ENCODE measurements at regions not wholly inside any gene's neighbourhood (a gene's known extent, or its start where the extent isn't known, plus 50 kb on each side); places are given as distances from the start of the nearest gene placed in this dataset.

DNA sequence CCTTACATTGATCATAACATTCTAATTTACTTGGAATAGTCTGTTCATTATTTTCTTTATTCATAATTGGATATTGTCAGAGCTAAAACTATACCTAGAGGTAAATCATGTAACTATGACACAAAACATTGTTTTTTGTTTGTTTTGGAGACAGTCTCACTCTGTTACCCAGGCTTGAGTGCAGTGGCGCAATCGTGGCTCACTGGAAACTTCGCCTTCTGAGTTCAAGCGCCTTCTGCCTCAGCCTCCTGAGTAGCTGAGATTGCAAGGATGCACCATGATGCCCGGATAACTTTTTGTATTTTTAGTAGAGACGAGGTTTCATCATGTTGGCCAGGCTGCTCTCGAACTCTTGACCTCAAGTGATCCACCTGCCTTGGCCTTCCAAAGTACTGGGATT is 265.2 kb downstream of the FBXO8 start:
- CTCF ChIA-PET = no interaction called here
- peaks cover 52% of the 10 kb centered on the region for H3K27me3 ChIP-seq (ENCODE audit: low read length)

DNA sequence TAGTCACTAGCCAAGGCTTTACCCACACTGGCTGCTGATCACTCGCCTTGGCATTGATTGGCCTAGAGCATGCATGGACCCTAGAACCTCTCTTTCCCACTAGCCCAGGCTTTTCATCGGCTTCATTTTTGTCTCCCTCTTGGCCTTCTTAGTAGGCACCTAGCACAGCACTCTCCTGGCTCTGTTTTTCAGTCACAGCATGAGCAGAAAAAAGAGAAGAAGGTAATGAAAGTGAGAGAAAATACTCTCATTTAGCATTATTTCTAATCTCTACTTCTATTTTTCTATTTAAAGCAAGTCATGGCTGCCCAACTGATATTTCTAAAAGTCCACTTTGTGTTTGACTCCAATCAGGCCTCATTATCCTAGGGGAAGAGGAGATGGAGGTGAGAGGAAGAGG is 267.2 kb downstream of the FBXO8 start:
- H3K4me1 ChIP-seq (ENCODE audit: insufficient read depth, low read length) = no peaks in the 10 kb centered on the region
- no peaks in the 10 kb centered on the region for H3K9me2 ChIP-seq (replicated peaks; ENCODE audit: low read length)
- ChIA-PET POLR2A (ENCODE audit: unreplicated experiment) (no interaction called here), CTCF (no interaction called here)
- ATAC-seq (no peak), DNase-seq (no peak)
- no peaks in the 10 kb centered on the region for H3K9me3 ChIP-seq (ENCODE audit: low read length)
- H3F3A ChIP-seq (ENCODE audit: low read length, unreplicated experiment) = no peaks in the 10 kb centered on the region
- no peak overlapping the region for H3K27ac ChIP-seq (ENCODE audit: low read length)
- H3K4me2 ChIP-seq (ENCODE audit: low read length) = no peak overlapping the region
- H2AFZ ChIP-seq (ENCODE audit: low read length) = no peak overlapping the region
- H3K4me3 ChIP-seq (ENCODE audit: low read length) = no peak overlapping the region
- TF ChIP-seq, protein P1, sequence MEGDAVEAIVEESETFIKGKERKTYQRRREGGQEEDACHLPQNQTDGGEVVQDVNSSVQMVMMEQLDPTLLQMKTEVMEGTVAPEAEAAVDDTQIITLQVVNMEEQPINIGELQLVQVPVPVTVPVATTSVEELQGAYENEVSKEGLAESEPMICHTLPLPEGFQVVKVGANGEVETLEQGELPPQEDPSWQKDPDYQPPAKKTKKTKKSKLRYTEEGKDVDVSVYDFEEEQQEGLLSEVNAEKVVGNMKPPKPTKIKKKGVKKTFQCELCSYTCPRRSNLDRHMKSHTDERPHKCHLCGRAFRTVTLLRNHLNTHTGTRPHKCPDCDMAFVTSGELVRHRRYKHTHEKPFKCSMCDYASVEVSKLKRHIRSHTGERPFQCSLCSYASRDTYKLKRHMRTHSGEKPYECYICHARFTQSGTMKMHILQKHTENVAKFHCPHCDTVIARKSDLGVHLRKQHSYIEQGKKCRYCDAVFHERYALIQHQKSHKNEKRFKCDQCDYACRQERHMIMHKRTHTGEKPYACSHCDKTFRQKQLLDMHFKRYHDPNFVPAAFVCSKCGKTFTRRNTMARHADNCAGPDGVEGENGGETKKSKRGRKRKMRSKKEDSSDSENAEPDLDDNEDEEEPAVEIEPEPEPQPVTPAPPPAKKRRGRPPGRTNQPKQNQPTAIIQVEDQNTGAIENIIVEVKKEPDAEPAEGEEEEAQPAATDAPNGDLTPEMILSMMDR (conservative IDR thresholded peaks at IDR 0.05; ENCODE audit: low read depth, low read length) = no peak
- TF ChIP-seq EZH2phosphoT487 (IDR thresholded peaks at IDR 0.05; ENCODE audit: borderline replicate concordance, low read length) (no peak), EZH2 (IDR thresholded peaks at IDR 0.05; ENCODE audit: low read length, unreplicated experiment) (no peak)
- no peak overlapping the region for H3K9ac ChIP-seq (ENCODE audit: low read length)
- no peaks in the 10 kb centered on the region for H4K20me1 ChIP-seq (ENCODE audit: low read length)
- intact Hi-C loops (cut with micrococcal nuclease) = no loop called here
- no TSS peak for BruUV-seq (replicated peaks)
- H3K36me3 ChIP-seq (ENCODE audit: low read depth, low read length) = no peaks in the 10 kb centered on the region
- no peaks in the 10 kb centered on the region for H3K79me2 ChIP-seq (ENCODE audit: low read length)
- H3K27me3 ChIP-seq (ENCODE audit: low read length) = peaks cover 52% of the 10 kb centered on the region

More for the DNA sequence above, 265.2 kb downstream of the FBXO8 start:
- Histone ChIP-seq H3F3A (ENCODE audit: low read length, unreplicated experiment) (no peaks in the 10 kb centered on the region), H3K9me2 (replicated peaks; ENCODE audit: low read length) (no peaks in the 10 kb centered on the region), H3K9me3 (ENCODE audit: low read length) (no peaks in the 10 kb centered on the region), H3K4me1 (ENCODE audit: insufficient read depth, low read length) (no peaks in the 10 kb centered on the region), H3K4me3 (ENCODE audit: low read length) (no peak overlapping the region), H3K79me2 (ENCODE audit: low read length) (no peaks in the 10 kb centered on the region), H3K27ac (ENCODE audit: low read length) (no peak overlapping the region), H3K36me3 (ENCODE audit: low read depth, low read length) (no peaks in the 10 kb centered on the region), H4K20me1 (ENCODE audit: low read length) (no peaks in the 10 kb centered on the region), H2AFZ (ENCODE audit: low read length) (no peak overlapping the region), H3K9ac (ENCODE audit: low read length) (no peak overlapping the region), H3K4me2 (ENCODE audit: low read length) (no peak overlapping the region)
- intact Hi-C loops (cut with micrococcal nuclease) = no loop called here
- BruUV-seq (replicated peaks) = no TSS peak
- TF ChIP-seq EZH2 (IDR thresholded peaks at IDR 0.05; ENCODE audit: low read length, unreplicated experiment) = no peak
- TF ChIP-seq EZH2phosphoT487 (IDR thresholded peaks at IDR 0.05; ENCODE audit: borderline replicate concordance, low read length) = no peak
- TF ChIP-seq, protein P1 (conservative IDR thresholded peaks at IDR 0.05; ENCODE audit: low read depth, low read length) = no peak
- no peak for ATAC-seq
- POLR2A ChIA-PET (ENCODE audit: unreplicated experiment) = no interaction called here
- DNase-seq = no peak

DNA sequence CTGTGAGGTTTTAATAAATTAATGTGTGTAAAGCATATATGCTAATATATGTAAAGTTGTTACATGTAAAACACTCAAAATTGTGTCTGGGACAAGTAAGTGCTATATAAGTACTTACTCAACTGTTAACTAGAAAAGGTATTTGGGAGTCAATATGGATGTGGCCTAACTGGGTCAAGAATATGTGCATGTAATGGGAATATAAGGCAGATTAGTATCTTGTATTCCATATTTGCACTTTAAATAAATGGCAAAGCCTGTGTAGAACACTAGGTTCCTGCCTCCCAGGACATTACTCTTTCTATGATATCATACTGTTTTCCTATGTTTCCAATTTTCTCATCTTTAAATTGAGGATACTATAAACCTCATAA is 270.6 kb downstream of the FBXO8 start:
- Histone ChIP-seq H3K9me3 (ENCODE audit: low read length) (no peaks in the 10 kb centered on the region), H2AFZ (ENCODE audit: low read length) (no peak overlapping the region), H3K36me3 (ENCODE audit: low read depth, low read length) (no peaks in the 10 kb centered on the region), H3K27me3 (ENCODE audit: low read length) (peaks cover 32% of the 10 kb centered on the region), H3K9ac (ENCODE audit: low read length) (no peak overlapping the region), H3K9me2 (replicated peaks; ENCODE audit: low read length) (no peaks in the 10 kb centered on the region), H3K27ac (ENCODE audit: low read length) (no peak overlapping the region), H3K4me2 (ENCODE audit: low read length) (no peak overlapping the region), H4K20me1 (ENCODE audit: low read length) (no peaks in the 10 kb centered on the region), H3F3A (ENCODE audit: low read length, unreplicated experiment) (no peaks in the 10 kb centered on the region), H3K4me3 (ENCODE audit: low read length) (no peak overlapping the region), H3K4me1 (ENCODE audit: insufficient read depth, low read length) (no peaks in the 10 kb centered on the region), H3K79me2 (ENCODE audit: low read length) (no peaks in the 10 kb centered on the region)
- ATAC-seq (no peak), DNase-seq (no peak)
- BruUV-seq (replicated peaks) = no TSS peak
- TF ChIP-seq EZH2phosphoT487 (IDR thresholded peaks at IDR 0.05; ENCODE audit: borderline replicate concordance, low read length) (no peak), EZH2 (IDR thresholded peaks at IDR 0.05; ENCODE audit: low read length, unreplicated experiment) (no peak)
- TF ChIP-seq, protein P1 (conservative IDR thresholded peaks at IDR 0.05; ENCODE audit: low read depth, low read length) = no peak
- intact Hi-C loops (cut with micrococcal nuclease) = no loop called here
- POLR2A ChIA-PET (ENCODE audit: unreplicated experiment) = no interaction called here
- CTCF ChIA-PET = no interaction called here

Measured in PC-3 (cell line).